Suprapubic skin (tissue), 4 donors: ENCODE measurements at regions not wholly inside any gene's neighbourhood (a gene's known extent, or its start where the extent isn't known, plus 50 kb on each side); places are given as distances from the start of the nearest gene placed in this dataset.

Experiments
- CTCF ChIP-seq, 2 donors: fragments of 200-600 bp in 1 of 2; fragments of 450-650 bp in 1 of 2; sonication (generic) in 1 of 2; IDR thresholded peaks; one replicate each; pipeline ENCODE4 v1.5.1; 2016 to 2019; ENCODE audit warnings: antibody characterized with exemption in 2 of 2, mild to moderate bottlenecking in 1 of 2, moderate library complexity in 1 of 2
- POLR2A ChIP-seq, 2 donors: fragments of 450-650 bp; IDR thresholded peaks; one replicate each; pipeline ENCODE4 v1.6.1; 2017; ENCODE audit warnings: antibody characterized with exemption in 2 of 2, mild to moderate bottlenecking in 2 of 2, moderate library complexity in 2 of 2
- POLR2AphosphoS5 ChIP-seq, 3 donors: sonication (generic); formaldehyde crosslinking; IDR thresholded peaks; one replicate each; pipeline ENCODE4 v1.6.1; 2017; ENCODE audit warnings: antibody characterized with exemption in 3 of 3

GRCh38 chr9:16175461-16175860 is 622.6 kb downstream of the CCDC171 start:
- TF ChIP-seq CTCF (IDR thresholded peaks at IDR 0.05) (no peak), POLR2A (IDR thresholded peaks at IDR 0.05) (no peak), POLR2AphosphoS5 (IDR thresholded peaks at IDR 0.05) (no peak)
